Mesothelial cell of epicardium (in vitro differentiated cells): ENCODE measurements at regions not wholly inside any gene's neighbourhood (a gene's known extent, or its start where the extent isn't known, plus 50 kb on each side); places are given as distances from the start of the nearest gene placed in this dataset.

ENCODE experiments used
- DNase-seq, 2 experiments: peaks; one replicate each; pipeline ENCODE4 v3.0.0; 2021; ENCODE audit warnings: low spot score in 2 of 2; ENCODE audit not compliant: unreplicated experiment in 2 of 2
- H3K27ac Mint-ChIP-seq: 2 replicates; pipeline ENCODE4 v1.8.0; 2021; ENCODE audit warnings: mixed read lengths
- H3K27me3 Mint-ChIP-seq: 2 replicates; pipeline ENCODE4 v1.8.0; 2021; ENCODE audit warnings: low read depth, mixed read lengths
- H3K36me3 Mint-ChIP-seq: 2 replicates; pipeline ENCODE4 v1.8.0; 2021; ENCODE audit warnings: mixed read lengths
- H3K4me1 Mint-ChIP-seq: 2 replicates; pipeline ENCODE4 v1.8.0; 2021; ENCODE audit warnings: mixed read lengths
- H3K4me3 Mint-ChIP-seq: 2 replicates; pipeline ENCODE4 v1.8.0; 2021; ENCODE audit warnings: mild to moderate bottlenecking, moderate library complexity, mixed read lengths
- H3K9me3 Mint-ChIP-seq: 2 replicates; pipeline ENCODE4 v1.8.0; 2021; ENCODE audit warnings: mixed read lengths
- CTCF ChIP-seq: fragments of 200-600 bp; sonication (generic); IDR thresholded peaks from one replicate; pipeline ENCODE4 v1.5.0; 2021; ENCODE audit warnings: antibody characterized with exemption; ENCODE audit not compliant: unreplicated experiment

DNA sequence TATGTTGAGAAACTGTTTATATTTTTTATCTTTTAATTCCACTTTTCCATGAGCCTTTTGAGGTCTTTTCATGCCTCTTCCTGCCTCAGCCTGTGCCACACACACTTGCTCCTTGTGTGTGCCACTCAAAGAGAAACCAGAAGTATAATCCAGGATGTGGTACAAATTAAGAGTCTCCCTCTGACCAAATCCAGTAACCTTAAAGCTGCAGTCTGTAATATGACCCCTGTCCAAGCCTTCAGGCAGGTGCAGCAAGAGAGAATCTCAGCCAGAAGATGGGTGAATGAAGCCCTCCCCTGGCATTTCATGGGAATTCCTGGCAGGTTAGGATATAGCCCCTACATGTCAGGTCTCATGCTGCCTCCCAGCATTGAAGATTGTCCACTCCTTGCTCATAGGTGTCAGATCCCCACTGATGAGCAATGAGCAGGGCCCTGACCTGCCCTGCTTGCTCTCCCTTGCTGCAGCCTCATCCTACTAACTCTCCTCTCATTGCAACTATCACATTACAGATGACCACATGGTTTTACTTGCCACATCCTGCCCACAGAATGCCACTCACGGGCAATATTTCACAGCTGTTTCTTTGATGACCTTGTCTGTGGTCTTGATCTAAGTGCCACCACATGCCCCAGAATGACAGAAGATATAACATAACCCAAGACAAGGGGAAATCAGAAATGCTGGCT lies 169.3 kb downstream of the SEC16B start:
- H3K9me3 Mint-ChIP-seq = peaks cover 14% of the 10 kb centered on the region
- peaks cover 34% of the 10 kb centered on the region for H3K27me3 Mint-ChIP-seq
- H3K27ac Mint-ChIP-seq = no peak overlapping the region
- no peaks in the 10 kb centered on the region for H3K36me3 Mint-ChIP-seq
- no peak for DNase-seq
- peaks cover 6% of the 10 kb centered on the region for H3K4me1 Mint-ChIP-seq
- no peak overlapping the region for H3K4me3 Mint-ChIP-seq
- TF ChIP-seq CTCF = no peak

DNA sequence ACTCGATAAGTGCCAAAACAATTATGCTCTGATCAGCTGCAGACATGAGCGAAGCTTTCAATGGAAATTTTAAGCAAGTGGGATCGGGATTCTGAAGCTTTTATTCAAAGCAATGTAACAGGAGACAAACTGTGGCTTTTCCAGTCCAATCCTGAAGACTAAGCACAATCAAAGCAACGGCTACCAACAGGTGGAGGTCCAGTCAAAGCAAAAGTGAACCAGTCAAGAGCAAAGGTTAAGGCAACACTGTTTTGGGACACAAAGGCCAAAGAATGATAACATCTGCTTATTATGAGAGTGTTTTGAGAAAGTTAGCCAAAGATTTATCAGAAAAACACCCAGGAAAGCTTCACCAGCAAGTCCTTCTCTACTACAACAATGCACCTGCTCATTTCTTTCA lies 170.1 kb downstream of the SEC16B start:
- H3K27me3 Mint-ChIP-seq = peaks cover 34% of the 10 kb centered on the region
- no peak for DNase-seq
- peaks cover 6% of the 10 kb centered on the region for H3K4me1 Mint-ChIP-seq
- H3K9me3 Mint-ChIP-seq = peaks cover 12% of the 10 kb centered on the region
- no peaks in the 10 kb centered on the region for H3K36me3 Mint-ChIP-seq
- no peak overlapping the region for H3K27ac Mint-ChIP-seq
- no peak overlapping the region for H3K4me3 Mint-ChIP-seq
- no peak for TF ChIP-seq CTCF

DNA sequence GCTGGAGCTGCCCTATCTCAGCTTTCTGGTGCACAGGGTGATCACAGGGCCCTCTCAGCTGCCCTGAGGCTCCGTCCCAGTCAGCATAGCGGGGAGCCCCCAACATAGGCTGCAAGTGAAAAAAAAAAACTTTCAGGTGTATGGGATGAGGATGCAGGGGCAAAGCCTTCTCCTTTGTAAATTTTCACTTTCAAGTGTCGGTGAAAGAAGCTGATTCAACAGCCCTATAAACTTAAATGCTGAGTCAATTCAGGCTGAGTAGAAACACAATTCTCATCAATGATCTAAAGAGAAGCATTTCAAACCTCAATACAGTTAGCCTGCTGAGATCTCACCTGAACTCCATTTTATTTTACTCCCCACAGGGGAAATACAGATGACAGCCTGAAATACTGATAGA lies 171.2 kb downstream of the SEC16B start:
- Mint-ChIP-seq H3K9me3 (peaks cover 3% of the 10 kb centered on the region), H3K27ac (no peak overlapping the region)

GRCh38 chr1:177796561-177796960 lies 173.3 kb downstream of the SEC16B start:
- Mint-ChIP-seq H3K27ac (no peak overlapping the region), H3K4me3 (no peak overlapping the region), H3K27me3 (peaks cover 28% of the 10 kb centered on the region), H3K9me3 (peaks cover 3% of the 10 kb centered on the region), H3K36me3 (no peaks in the 10 kb centered on the region), H3K4me1 (peaks cover 5% of the 10 kb centered on the region)
- DNase-seq = no peak
- no peak for TF ChIP-seq CTCF

More for the DNA sequence above, 171.2 kb downstream of the SEC16B start:
- Mint-ChIP-seq H3K4me3 (no peak overlapping the region), H3K36me3 (no peaks in the 10 kb centered on the region), H3K27me3 (peaks cover 32% of the 10 kb centered on the region), H3K4me1 (peaks cover 11% of the 10 kb centered on the region)
- no peak for TF ChIP-seq CTCF
- DNase-seq = no peak

- Mint-ChIP-seq H3K9me3 (no peaks in the 10 kb centered on the region), H3K36me3 (no peaks in the 10 kb centered on the region), H3K4me3 (no peak overlapping the region), H3K27me3 (peaks cover 20% of the 10 kb centered on the region), H3K4me1 (peaks cover 5% of the 10 kb centered on the region), H3K27ac (no peak overlapping the region)
- no peak for DNase-seq
- TF ChIP-seq CTCF = no peak
Measured at GRCh38 chr1:177794376-177794991, 175.4 kb downstream of the SEC16B start.
